GM21576 (cell line): ENCODE measurements at regions not wholly inside any gene's neighbourhood (a gene's known extent, or its start where the extent isn't known, plus 50 kb on each side); places are given as distances from the start of the nearest gene placed in this dataset.

ENCODE experiments used
- ATAC-seq: cut with Tn5 transposase; IDR thresholded peaks from one replicate; pipeline ENCODE4 v1.9.1; 2021; ENCODE audit warnings: mild to moderate bottlenecking, moderate library complexity; ENCODE audit not compliant: unreplicated experiment

DNA sequence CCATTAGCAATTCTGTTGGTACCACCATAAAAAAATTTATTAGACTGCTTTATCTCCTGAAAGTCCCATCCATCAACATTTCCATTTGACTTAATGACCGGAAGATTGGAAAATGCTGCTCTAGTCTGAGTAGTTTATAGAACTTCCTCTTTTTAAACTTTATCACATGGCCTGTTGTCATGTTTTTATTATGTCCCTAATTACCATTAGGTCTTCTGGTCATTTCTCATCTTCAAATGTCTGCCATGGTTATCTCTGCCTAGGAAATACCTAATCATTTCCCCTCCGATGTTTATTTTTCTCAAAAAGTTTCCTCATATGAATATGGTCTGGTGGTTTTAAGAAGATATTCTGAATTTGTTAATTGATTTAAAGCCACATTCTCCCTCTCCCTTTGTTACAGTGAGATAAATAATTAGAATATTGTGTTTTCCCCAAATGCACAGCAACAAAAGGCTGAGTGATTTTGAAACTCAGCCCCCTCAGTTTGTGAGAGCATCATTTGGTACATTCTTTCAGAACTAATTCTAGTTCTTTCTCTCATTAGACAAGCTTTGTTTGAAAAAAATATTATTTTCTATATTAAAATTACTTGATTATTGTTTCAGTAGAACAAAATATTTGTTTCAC, 317.1 kb upstream of the ST6GAL2 start:
- ATAC-seq = no peak

DNA sequence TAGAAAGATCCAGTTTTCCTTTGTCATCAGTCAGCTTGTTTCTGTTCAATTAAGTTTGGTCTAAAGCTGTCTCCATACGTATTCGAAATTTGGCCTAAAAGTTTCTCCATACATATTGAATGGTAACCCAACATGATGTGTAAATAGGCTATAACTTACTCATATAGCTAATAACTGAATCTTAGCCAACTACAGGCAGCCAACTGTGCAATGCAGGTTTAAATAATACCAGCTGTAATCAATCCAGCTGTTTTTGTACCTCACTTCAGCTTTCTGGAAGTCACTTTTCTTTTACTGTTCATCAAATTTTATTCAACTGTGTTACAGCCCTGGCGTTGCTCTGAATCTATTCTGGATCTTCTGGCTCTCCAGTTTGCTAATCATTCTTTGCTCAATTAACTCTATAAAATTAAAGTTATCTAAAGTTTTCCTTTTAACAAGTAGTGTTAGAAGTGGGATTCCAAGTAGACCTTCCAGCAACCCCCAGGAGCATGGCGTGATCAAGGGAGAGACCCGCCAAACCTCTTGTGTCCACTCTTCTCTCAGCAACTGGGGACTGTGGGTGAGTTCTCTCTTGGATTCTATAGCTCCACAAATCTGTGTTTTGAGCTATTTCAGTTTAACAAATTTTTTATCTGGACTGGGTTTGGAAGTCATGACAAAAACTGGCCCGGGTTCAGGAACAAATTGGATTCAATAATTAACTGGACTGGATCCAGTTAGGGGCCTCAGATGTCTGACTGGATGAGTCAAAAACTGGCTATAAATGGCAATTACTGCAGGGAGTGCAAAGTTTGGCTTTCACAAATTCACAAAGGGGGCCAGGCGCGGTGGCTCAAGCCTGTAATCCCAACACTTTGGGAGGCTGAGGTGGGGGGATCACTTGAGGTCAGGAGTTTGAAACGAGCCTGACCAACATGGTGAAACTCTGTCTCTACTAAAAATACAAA, 329.7 kb upstream of the ST6GAL2 start:
- ATAC-seq = no peak

DNA sequence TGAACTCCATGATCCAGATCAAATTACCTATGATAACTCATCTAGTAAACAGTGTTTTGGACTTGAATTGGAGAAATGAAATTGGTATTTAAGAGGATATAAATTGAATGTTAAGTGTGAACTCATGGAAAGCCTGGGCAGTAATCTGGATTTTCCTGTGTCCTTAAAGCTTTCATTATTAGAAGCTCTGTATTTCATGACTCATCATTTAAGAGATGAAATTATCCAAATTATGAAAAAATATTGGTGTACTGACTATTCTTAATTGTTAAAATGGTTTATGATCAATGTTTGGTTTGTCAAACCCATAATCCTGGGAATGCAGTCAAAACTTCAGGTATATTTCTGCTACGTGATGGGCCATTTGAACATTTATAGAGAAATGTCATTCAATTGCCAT, 332.2 kb upstream of the ST6GAL2 start:
- no peak for ATAC-seq

DNA sequence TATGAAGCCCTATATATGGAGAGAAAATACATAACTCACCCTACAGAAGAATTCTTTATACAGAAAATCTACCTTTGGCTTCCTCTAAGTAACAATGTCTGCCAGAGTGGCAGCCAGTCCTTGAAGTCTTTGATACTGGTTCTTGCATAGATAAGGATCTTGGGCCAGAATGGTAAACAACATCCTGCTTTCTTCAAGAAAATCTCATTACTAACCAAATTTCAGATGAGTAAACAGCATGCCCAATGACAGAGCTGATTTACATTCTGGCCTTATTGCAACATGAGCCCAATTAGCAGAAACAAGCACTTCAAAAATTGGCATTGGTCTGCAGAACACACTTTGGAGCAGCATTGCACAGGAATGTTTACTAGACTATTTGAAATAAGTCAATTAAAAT, 336.5 kb upstream of the ST6GAL2 start:
- ATAC-seq = no peak

DNA sequence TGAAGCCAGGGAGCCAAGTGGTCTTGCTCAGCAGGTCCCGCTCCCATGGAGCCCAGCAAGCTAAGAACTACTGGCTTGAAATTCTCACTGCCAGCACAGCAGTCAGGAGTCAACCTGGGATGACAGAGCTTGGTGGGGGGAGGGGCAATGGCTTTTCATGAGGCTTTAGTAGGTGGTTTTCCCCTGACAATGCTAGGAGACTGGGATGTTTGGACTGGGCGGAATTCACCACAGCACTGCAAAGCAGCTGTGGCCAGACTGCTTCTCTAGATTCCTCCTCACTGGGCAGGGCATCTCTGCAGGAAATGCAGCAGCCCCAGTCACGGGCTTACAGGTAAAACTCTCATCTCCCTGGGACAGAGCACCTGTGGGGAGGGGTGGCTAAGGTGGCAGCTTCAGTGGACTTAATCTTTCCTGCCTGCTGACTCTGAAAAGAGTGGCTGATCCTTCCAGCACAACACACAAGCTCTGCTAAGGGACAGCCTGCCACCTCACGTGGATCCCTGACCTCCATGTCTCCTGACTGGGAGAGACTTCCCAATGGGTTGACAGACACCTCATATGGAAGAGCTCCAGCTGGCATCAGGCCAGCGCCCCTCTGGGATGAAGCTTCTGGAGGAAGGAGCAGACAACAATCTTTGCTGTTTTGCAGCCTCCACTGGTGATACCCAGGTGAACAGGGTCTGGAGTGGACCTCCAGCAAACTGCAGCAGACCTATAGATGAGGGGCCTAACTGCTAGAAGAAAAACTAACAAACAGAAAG, 349.7 kb upstream of the ST6GAL2 start:
- no peak for ATAC-seq

DNA sequence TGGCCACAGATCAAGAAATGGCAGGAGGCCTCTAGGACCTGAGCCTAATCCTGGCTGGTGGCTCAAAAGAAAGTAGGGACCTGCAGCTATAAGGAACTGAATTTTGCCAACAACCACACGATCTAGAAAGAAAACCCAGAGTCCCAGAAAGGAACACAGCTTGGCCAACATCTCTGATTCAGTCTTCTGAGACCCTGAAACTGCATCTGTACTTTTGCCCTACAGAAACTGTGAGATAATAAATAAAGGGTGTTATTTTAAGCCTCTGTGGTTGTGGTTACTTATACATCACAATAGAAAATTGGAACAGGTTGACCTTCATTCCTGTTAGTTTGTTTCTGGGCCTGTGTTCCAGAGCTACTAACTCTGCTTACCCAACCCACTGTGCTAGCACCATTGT, 356.8 kb upstream of the ST6GAL2 start:
- no peak for ATAC-seq

DNA sequence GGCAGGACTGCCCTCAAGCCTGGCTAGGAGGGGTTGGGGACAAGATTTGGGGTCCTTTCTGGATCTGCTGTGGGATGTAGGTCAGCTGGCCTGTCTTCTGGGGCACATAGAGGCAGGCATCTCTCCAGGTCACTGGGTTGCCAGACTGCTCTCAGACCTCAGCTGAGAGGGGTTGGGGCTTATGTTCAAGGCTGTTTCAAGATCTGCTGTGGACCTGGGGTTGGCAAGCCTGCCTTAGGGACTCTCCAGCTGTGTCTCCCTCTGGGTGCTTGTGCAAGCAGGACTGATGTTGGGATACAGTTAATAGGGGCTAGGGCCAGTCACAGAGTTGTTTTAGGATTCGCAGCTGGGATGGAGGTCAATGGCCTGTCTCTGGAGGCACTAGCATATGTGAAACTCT, 363.0 kb upstream of the ST6GAL2 start:
- no peak for ATAC-seq

DNA sequence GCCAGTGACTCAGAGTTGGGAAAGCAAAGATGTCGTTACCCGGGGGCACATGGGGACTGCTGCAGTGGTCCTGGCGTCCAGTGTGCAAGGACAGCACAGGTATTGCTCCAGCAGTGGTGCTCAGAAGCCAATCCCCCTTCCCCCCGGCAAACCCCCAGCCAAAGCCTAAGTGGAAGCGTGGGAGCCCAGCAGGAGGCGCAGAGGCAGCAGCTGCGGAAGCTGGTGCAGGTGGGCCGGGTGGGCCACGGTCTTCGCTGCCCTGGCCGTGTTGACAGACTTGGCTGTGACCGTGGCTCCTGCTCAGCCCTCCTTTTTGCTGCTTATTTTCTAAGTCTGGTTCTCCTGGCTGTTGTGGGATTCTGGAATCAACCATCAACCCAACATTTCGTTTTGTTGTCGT, 369.8 kb upstream of the ST6GAL2 start:
- no peak for ATAC-seq

DNA sequence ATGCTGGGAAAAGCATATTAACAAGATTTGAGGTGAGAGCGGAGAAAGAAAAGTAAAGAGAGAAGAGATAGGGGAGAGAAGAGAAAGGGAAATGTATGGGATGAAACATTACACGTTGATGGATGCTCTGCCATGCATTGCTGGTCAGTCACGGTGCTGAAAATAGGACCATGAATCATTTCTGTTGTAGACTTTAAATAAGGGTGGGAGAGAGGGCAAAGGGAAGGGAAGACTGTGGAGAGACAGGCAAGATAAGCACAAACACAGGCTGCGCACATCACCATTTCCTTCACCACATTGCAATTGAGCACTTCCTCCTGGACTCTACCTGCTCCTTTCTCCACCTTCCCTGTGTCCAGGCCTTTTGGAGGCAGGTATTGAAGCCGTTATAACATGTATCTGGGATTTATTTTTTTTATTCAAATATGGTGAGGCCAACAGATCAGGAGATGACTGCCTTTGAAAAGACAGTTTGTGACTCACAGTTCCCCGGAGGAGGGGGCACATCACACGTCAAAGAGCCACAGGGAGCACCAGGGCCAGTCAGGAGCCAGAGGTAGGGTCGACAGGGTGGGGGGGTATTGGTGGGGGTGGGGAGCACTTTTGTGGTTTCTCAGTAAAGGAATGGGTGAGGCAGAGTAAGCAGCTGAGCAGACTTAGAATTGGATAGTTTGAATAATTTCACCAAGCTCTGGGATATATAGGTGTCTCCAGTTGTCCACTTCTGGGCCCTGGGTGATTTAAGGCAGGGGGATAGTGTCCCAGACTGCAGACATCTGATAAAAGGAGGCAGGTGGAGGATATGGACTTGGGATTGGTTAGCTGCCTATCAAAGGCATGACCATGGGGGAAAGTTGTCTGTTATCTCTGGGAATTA, 372.8 kb upstream of the ST6GAL2 start:
- ATAC-seq = no peak

DNA sequence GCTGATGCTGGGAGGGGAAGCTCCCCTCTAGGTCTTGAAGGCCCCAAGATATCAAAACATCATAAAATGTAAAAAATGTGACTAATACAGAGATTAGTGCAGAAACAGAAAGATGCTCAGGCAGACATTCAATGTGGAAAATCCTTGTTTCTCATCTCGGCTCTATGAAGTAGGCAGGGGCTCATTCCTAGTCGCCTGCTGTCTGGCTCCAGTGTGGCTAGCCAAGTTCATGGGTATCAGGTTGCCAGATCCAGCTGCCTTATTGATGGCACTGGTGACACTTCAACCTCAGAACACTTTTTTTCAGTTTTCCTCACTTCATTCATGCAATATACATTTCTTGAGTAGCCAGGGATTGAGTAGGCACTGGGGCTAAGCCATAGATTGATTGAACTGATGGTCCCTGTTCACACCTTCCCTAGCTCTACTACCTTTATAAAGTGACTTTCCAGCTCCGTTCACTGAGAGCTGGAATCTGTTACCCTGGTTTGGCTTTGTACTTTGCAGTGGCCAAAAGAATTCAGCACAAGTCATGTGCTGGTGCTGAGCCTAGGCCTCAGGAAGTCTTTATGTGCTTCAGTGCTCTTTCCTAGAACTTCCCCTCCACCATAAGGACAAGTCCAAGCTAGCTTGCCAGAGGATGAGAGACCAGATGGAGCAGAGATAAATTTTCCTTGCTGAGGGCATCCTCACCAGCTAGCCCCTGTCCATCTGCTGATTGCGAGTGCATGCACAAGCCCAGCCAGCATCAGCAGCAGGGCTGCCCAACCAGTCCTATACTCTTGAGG, 373.6 kb upstream of the ST6GAL2 start:
- ATAC-seq = no peak

DNA sequence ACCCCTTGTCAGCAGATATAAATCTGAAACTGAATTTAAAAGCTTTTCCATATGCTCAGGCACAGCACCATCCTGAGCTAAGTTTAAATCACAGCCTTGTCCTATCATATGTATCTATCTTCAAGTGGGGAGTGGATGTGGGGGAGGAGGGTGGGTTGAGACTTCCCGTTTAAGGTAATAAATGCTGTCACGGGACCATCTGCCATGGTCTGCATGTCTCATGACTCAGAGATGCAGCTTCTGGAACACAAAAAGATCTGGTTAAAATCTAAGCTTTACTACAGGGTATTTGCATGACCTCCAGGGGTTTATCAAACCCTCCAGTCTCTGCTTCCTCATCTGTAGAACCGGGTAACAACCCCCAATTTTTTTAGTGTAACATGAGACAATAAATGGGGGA, 377.7 kb upstream of the ST6GAL2 start:
- no peak for ATAC-seq

DNA sequence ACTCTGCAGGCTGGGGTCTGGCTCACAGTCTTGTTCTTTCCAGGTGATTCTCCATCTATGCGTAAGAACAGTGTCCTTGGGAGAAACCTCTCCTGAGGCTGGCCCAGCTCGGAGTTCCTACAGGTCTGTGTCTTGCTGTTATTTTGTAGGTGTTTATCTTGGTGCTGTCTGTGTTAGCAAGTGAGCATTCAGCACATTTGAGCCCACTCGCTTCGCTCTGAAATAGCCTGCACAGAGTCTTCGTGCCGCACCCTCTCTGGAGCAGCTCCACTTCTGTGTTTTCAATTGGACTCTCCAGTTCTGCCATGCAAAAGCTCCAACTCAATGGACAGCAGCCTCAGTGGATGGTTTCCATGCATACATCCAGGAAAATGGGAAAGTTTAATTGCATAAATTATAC, 378.2 kb upstream of the ST6GAL2 start:
- no peak for ATAC-seq

DNA sequence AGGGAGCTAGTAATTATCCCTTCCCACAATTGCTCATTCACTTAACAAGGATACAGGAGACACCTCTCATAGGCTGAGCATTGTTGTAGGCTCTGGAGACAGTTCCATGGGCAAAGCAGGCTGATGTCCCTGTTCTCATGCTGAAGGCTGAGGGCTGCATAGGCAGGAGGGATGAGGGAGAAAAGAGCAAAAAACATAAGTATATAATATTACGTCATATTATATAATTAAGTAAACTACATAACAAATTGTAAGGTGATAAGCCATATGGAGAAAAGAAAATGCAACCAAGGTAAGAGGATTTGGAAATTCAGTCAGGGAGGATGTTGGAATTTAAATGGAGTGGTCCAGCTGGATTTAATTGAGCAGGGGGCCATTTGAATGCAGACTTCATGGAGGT, 380.6 kb upstream of the ST6GAL2 start:
- no peak for ATAC-seq

DNA sequence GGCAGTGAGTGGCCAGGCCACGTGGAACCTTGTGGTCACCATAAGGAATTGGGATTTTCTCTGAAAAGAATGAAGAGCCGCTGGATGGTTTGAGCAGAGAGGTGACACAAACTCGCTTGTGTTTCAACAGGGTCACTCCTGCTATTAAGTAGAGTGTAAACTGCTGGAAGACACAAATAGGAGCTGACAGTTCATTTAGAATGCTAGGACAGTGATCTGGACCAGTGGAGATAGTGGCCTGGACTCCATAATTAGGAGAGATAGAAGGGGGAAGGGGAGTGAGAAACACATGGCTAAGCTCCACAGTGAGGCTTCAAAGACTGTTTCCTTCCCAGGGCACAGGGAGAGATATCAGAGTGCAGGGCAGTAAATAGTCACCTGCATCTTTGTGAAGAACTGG, 381.1 kb upstream of the ST6GAL2 start:
- ATAC-seq = no peak

DNA sequence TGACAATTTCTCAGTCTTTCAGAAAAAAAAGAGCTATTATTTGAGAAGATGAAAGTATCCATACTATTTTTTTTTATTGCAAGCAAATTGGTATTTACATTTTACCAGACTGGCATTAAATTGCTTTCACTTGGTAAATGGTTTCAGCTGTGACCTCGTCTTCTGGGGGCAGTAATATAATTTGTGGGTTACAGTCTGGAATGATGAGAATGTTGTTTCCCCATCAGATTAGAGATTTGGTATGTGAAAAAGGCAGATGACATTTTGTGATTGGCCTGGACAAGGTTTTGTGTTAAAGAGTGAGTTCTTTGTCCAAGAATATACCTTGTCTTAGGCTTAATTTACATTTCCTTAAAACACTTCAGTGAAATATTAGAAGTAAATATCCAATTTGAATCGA, 390.1 kb upstream of the ST6GAL2 start:
- no peak for ATAC-seq

DNA sequence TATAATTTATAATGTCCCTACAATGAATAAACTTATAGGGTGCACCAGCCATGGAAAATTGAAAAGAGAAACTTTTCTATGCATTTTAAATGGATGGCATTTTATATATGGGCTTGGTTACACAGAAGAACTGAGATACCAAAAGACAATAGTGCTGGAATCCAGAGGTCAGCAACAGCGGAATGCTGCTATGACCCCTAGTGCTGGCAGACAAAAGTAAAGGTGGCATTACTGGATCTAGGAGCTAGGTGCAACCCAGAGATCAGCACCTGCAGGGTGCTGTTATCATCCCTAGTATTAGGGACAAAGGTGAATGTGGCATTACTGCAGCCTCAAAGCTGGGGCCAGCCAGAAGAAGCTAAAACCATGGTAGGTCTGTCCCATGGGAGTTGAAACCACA, 392.7 kb upstream of the ST6GAL2 start:
- no peak for ATAC-seq

DNA sequence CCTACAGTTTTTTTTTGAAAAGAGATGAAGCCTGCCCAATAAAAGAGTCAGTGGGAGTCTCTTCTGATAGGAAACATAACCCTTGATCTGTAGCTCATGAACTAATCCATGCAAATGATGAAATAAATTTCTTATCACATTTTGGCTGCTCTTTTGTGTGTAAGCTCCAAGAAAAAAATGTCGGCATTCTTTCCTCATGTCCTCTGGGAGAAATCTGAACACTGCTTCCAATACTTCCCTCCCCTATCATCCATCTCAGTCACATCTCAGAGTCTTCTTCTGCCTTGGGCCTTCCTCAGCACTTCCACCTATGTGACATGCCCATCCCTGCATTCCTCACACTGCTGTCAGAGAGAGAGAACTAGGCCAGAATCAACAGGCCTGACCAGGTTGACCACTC, 395.7 kb upstream of the ST6GAL2 start:
- no peak for ATAC-seq

DNA sequence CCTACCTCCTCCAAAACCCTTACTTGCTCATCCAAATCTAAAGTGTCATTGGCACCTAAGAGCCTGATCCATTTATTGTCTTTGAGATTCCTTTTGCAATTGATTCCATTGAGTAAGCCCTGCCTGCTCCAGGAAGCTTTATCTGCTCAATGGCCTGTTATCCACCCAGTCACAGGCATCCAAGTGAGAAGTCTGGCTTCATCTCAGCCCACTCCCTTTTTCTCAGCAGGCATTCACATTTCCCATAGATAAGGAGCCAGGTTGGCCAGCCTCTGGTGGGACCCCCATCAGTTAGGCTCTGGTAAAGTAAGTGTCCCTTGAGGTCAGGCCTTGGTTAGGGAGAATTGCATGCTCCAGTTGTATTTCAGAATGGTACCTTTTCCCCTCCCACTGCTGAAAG, 396.2 kb upstream of the ST6GAL2 start:
- no peak for ATAC-seq

DNA sequence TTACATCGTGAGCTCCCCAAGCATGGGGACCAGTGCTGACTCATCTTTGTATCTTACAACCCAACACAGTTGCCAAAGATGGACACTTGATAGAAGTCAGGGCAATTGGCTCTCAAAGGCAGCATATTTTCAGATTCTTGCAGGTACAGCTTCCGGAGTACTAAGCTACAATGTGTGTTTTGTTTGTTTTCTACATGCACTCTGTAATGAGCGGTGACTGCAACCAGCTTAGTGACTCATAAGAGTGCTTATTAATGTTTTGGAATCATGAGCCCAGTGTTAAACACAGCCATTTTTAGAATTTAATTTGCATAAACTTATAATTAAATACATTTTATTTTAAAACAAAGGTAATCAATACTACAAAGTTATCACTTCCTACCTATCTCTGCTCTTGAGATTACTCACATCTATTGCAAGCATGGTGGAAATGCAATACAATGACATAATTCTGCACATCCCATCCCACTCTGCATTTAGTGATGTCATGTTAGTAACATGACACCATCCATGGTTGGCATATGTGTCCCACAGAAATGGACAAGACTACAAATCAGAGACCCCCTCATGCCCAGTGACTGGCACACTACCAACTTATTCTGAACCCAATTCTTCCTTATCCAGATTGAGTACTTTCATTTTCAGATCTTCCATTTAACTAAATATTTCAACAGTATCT, 399.8 kb upstream of the ST6GAL2 start:
- ATAC-seq = no peak
